ENCODE measurements at regions not wholly inside any gene's neighbourhood (a gene's known extent, or its start where the extent isn't known, plus 50 kb on each side); places are given as distances from the start of the nearest gene placed in this dataset.

- TF ChIP-seq, protein P1, sequence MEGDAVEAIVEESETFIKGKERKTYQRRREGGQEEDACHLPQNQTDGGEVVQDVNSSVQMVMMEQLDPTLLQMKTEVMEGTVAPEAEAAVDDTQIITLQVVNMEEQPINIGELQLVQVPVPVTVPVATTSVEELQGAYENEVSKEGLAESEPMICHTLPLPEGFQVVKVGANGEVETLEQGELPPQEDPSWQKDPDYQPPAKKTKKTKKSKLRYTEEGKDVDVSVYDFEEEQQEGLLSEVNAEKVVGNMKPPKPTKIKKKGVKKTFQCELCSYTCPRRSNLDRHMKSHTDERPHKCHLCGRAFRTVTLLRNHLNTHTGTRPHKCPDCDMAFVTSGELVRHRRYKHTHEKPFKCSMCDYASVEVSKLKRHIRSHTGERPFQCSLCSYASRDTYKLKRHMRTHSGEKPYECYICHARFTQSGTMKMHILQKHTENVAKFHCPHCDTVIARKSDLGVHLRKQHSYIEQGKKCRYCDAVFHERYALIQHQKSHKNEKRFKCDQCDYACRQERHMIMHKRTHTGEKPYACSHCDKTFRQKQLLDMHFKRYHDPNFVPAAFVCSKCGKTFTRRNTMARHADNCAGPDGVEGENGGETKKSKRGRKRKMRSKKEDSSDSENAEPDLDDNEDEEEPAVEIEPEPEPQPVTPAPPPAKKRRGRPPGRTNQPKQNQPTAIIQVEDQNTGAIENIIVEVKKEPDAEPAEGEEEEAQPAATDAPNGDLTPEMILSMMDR (IDR thresholded peaks at IDR 0.05 in 2 of 3, conservative IDR thresholded peaks at IDR 0.05 in 1 of 3; ENCODE audit: insufficient read depth in 2 of 3, low read depth in 1 of 3, low read length in 3 of 3) = no peak
- TF ChIP-seq RAD21 (CRISPR knock-in tag; conservative IDR thresholded peaks at IDR 0.05 in 1 of 2, IDR thresholded peaks at IDR 0.05 in 1 of 2) (no peak), JUN (IDR thresholded peaks at IDR 0.05; ENCODE audit: borderline replicate concordance, low read depth, low read length) (no peak), JUN (CRISPR knock-in tag; IDR thresholded peaks at IDR 0.05; ENCODE audit: borderline replicate concordance) (no peak), CREB1 (IDR thresholded peaks at IDR 0.05) (no peak), CREB1 (CRISPR knock-in tag; IDR thresholded peaks at IDR 0.05) (no peak), ZNF224 (CRISPR knock-in tag; IDR thresholded peaks at IDR 0.05) (no peak), ZNF3 (CRISPR knock-in tag; IDR thresholded peaks at IDR 0.05) (no peak), ETS1 (conservative IDR thresholded peaks at IDR 0.05; ENCODE audit: control insufficient read depth, low read depth, low read length) (no peak), MEF2A (IDR thresholded peaks at IDR 0.05; ENCODE audit: control insufficient read depth, low read depth, low read length) (no peak), ZFX (CRISPR knock-in tag; IDR thresholded peaks at IDR 0.05) (no peak)
Measured at GRCh38 chr3:95474338-95474737, 1340.1 kb upstream of the EPHA6 start.

Data from K562 (cell line).